ENCODE measurements at regions not wholly inside any gene's neighbourhood (a gene's known extent, or its start where the extent isn't known, plus 50 kb on each side); places are given as distances from the start of the nearest gene placed in this dataset.
"Not testable (repeated sequence)": the region's sequence is repeated elsewhere in the genome, so short reads cannot be mapped to it uniquely, and the experiment has no call there.

DNA sequence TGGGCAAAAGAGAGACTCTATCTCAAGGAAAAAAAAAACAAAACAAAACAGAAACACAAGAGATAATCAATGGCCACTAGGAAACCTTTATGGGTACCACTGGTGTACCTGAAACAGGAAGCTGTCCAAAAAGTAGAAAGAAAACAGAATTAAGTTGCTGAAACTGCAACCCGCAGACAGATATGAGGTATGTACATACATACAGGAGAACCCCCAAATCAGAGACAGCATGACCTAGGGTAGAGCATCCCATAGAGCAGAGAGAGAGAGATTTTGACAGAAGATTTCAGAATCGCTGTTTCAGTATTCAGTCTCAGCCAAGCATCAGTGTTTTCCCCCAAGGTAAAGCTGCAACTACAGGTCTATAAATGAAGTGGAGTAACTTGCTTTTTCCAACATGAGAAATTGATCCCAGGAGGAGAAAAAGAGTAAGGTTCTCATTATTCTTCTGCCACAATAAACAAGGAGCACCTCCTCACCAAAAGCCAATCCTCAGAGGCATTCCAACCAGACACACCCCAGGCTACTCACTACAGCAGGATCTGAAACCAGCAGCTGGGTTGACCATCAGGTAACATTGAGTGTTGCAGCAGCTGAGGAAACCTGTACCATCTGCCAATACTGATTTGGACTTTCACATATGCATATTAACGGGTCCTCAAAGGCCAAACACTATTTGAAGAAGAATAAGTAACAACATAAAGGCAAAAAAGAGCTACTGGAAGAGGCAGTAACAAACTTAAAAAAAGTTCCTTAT is 630.0 kb downstream of the TAF11L14 start:
- no peak overlapping the region for H3K4me3 Mint-ChIP-seq
- H3K27me3 Mint-ChIP-seq, result no peaks in the 10 kb centered on the region
- H3K9me3 Mint-ChIP-seq, result peaks cover 8% of the 10 kb centered on the region
- H3K36me3 Mint-ChIP-seq (ENCODE audit: low read depth), result no peaks in the 10 kb centered on the region
- no peak overlapping the region for H3K27ac Mint-ChIP-seq
- no peak for ATAC-seq (replicated peaks)
- H3K4me1 Mint-ChIP-seq, result no peaks in the 10 kb centered on the region

DNA sequence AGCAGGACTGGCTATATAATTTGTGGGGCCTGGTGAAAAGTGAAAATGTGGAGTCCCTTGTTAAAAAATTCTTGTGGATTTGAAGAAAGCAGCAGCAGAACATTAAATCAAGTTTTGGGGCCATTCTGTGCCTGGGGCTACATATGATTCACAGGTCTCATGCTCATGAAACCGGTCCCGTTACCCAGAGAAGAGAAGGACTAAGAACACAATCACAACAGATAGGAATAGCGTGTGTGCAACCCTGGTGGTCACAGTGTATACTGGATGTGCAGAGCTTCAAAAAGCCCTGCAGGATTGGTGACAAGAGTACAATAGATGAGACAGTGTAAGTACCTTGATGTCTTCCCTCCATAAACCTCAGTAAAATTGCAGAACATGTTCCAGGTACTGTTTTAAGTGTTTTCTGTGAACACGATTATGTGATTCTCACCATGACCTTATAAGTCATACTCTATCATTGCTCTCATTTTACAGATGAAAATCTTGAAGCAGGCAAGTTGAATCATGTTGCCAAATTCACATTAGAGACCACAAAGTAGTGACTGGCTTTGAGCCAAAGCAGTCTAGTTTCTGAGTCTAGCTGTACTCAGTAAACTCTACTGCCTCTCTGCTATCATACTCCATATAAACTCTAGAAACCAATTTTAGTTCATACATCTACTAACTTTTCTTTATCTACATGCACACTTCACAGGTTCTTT is 636.5 kb downstream of the TAF11L14 start:
- Mint-ChIP-seq H3K27ac (no peak overlapping the region), H3K27me3 (no peaks in the 10 kb centered on the region), H3K9me3 (peaks cover 14% of the 10 kb centered on the region), H3K4me3 (no peak overlapping the region), H3K4me1 (no peaks in the 10 kb centered on the region), H3K36me3 (ENCODE audit: low read depth) (no peaks in the 10 kb centered on the region)
- no peak for ATAC-seq (replicated peaks)

DNA sequence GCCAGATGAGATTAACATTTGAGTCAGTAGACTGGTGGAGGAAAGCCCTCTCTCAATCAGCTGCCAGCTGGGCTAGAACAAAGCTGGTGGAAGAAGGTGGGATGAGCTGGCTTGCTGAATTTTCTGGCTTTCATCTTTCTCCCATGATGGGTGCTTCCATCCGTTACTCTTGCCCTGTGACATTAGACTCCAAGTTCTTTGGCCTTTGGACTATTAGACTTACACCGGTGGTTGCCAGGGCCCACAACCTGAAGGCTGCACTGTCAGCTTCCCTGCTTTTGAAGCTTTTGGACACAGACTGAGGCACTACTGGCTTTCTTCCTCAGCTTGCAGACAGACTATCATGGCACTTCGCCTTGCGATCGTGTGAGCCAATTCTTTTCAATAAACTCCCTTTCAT is 642.7 kb downstream of the TAF11L14 start:
- no peaks in the 10 kb centered on the region for H3K4me1 Mint-ChIP-seq
- no peak overlapping the region for H3K27ac Mint-ChIP-seq
- ATAC-seq (replicated peaks), result no peak
- peaks cover 14% of the 10 kb centered on the region for H3K9me3 Mint-ChIP-seq
- no peak overlapping the region for H3K4me3 Mint-ChIP-seq
- no peaks in the 10 kb centered on the region for H3K36me3 Mint-ChIP-seq (ENCODE audit: low read depth)
- H3K27me3 Mint-ChIP-seq, result no peaks in the 10 kb centered on the region

DNA sequence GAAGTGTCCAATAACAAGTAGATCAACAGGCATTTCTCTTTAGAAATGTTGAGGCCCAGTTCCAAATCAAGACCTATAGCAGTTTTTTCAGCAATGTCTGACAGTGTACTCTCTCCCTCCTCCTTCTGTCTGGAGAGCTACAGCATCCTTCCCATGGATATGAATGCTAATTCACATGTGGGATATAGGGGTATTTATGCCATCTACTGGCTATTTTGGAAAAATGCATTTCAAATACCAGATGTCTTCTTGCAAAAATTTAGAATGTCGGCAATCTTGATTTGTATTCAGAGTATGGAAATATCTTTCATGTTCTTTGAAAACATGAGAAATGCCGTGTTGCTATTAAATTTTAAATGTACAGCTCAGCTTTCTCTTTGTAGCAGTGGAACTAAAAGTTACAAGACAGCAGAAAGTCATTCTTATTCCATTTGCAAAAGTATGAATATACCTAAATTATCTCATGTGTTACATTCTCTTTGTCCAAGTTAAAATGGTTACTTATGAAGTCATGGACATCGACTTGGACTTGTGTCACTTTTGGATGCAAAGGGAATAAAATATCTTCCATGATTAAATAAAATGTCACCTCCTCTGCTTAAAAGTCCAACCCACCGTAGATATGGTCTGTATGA is 647.8 kb downstream of the TAF11L14 start:
- Mint-ChIP-seq H3K27me3 (no peaks in the 10 kb centered on the region), H3K27ac (no peak overlapping the region), H3K9me3 (peaks cover 10% of the 10 kb centered on the region), H3K36me3 (ENCODE audit: low read depth) (no peaks in the 10 kb centered on the region), H3K4me3 (no peak overlapping the region), H3K4me1 (no peaks in the 10 kb centered on the region)
- no peak for ATAC-seq (replicated peaks)

GRCh38 chr5:18285257-18285656 is 651.0 kb downstream of the TAF11L14 start:
- H3K4me1 Mint-ChIP-seq, result no peaks in the 10 kb centered on the region
- no peak overlapping the region for H3K4me3 Mint-ChIP-seq
- ATAC-seq (replicated peaks), result no peak
- H3K27ac Mint-ChIP-seq, result no peak overlapping the region
- no peaks in the 10 kb centered on the region for H3K36me3 Mint-ChIP-seq (ENCODE audit: low read depth)
- peaks cover 5% of the 10 kb centered on the region for H3K9me3 Mint-ChIP-seq
- H3K27me3 Mint-ChIP-seq, result no peaks in the 10 kb centered on the region

DNA sequence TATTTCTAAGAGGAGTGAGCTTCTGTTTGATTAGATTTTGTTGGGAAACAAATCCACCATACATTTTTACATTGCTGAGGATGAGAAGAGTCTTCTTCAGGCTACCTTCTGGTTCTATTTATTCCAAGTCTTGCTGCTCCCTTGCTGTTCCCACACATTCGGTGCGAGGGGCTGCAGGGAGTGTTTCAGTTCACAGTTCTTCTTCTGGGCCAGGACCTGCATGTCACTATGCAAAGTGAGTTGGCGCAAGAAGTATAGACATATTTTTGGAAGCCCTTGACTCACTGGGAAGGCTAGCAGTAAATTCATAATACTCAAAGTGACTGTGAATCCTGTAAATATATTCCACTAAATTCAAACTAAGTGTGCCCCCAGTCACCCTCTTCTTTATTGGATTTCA is 657.9 kb downstream of the TAF11L14 start:
- Mint-ChIP-seq H3K4me3 (no peak overlapping the region), H3K4me1 (no peaks in the 10 kb centered on the region), H3K36me3 (ENCODE audit: low read depth) (no peaks in the 10 kb centered on the region), H3K27me3 (no peaks in the 10 kb centered on the region), H3K9me3 (peaks cover 6% of the 10 kb centered on the region), H3K27ac (no peak overlapping the region)
- no peak for ATAC-seq (replicated peaks)

DNA sequence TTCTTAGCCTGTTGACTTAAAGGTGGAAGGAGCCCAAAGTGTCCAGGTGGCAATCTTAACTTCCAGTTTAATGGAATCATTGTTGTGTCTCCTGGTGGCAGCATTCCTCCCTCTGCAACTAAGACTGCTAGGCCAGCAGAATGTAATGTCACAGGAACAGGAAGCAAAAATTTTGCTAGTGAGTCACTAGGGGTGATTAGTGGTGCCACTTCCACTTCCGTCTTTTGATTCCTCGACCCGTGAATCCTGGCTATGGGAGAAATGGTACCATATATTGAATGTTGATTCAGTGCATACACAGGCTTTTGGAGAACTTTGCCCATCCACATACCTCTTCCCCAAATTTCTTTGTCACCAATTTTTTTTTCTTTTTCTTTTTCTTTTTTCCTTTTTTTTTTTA is 661.4 kb downstream of the TAF11L14 start:
- H3K36me3 Mint-ChIP-seq (ENCODE audit: low read depth); H3K27ac Mint-ChIP-seq; H3K27me3 Mint-ChIP-seq; H3K9me3 Mint-ChIP-seq; ATAC-seq (replicated peaks); H3K4me1 Mint-ChIP-seq; H3K4me3 Mint-ChIP-seq: not testable (repeated sequence)

DNA sequence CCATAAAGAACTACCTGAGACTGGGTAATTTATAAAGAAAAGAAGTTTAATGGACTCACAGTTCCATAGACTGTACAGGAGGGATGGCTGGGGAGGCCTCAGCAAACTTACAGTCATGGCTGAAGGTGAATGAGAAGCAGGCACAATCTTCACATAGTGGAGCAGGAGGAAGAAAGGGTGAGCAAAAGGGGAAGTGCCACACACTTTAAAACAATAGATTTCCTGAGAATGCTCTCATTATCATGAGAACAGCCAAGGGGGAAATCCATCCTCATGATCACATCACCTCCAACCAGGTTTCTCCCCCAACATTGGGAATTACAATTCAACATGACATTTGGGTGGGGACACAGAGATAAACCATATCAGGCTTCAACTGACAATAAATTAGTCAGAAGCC is 664.9 kb downstream of the TAF11L14 start:
- Mint-ChIP-seq H3K27me3 (no peaks in the 10 kb centered on the region), H3K4me1 (no peaks in the 10 kb centered on the region), H3K4me3 (no peak overlapping the region), H3K9me3 (peaks cover 6% of the 10 kb centered on the region), H3K36me3 (ENCODE audit: low read depth) (no peaks in the 10 kb centered on the region), H3K27ac (no peak overlapping the region)
- ATAC-seq (replicated peaks), result no peak

GRCh38 chr5:18305288-18305924 is 671.1 kb downstream of the TAF11L14 start:
- no peak overlapping the region for H3K4me3 Mint-ChIP-seq
- no peaks in the 10 kb centered on the region for H3K36me3 Mint-ChIP-seq (ENCODE audit: low read depth)

GRCh38 chr5:18311266-18311665 is 677.0 kb downstream of the TAF11L14 start:
- no peak for ATAC-seq (replicated peaks)
- no peak overlapping the region for H3K27ac Mint-ChIP-seq
- H3K4me1 Mint-ChIP-seq, result no peaks in the 10 kb centered on the region
- H3K9me3 Mint-ChIP-seq, result no peaks in the 10 kb centered on the region
- no peak overlapping the region for H3K4me3 Mint-ChIP-seq
- H3K36me3 Mint-ChIP-seq (ENCODE audit: low read depth), result no peaks in the 10 kb centered on the region
- no peaks in the 10 kb centered on the region for H3K27me3 Mint-ChIP-seq

More at GRCh38 chr5:18305288-18305924, 671.1 kb downstream of the TAF11L14 start:
- no peak for ATAC-seq (replicated peaks)
- Mint-ChIP-seq H3K9me3 (no peaks in the 10 kb centered on the region), H3K4me1 (no peaks in the 10 kb centered on the region), H3K27me3 (no peaks in the 10 kb centered on the region), H3K27ac (no peak overlapping the region)

GRCh38 chr5:18312016-18312415 is 677.8 kb downstream of the TAF11L14 start:
- ATAC-seq (replicated peaks), result no peak
- Mint-ChIP-seq H3K27ac (no peak overlapping the region), H3K27me3 (no peaks in the 10 kb centered on the region), H3K9me3 (no peaks in the 10 kb centered on the region), H3K4me1 (no peaks in the 10 kb centered on the region), H3K4me3 (no peak overlapping the region), H3K36me3 (ENCODE audit: low read depth) (no peaks in the 10 kb centered on the region)

GRCh38 chr5:18314192-18314778 is 680.0 kb downstream of the TAF11L14 start:
- no peak overlapping the region for H3K27ac Mint-ChIP-seq
- H3K36me3 Mint-ChIP-seq (ENCODE audit: low read depth), result no peaks in the 10 kb centered on the region
- H3K27me3 Mint-ChIP-seq, result no peaks in the 10 kb centered on the region
- ATAC-seq (replicated peaks), result no peak
- no peak overlapping the region for H3K4me3 Mint-ChIP-seq
- H3K9me3 Mint-ChIP-seq, result no peaks in the 10 kb centered on the region
- no peaks in the 10 kb centered on the region for H3K4me1 Mint-ChIP-seq

GRCh38 chr5:18321262-18321942 is 687.1 kb downstream of the TAF11L14 start:
- Mint-ChIP-seq H3K9me3 (peaks cover 6% of the 10 kb centered on the region), H3K4me3 (no peak overlapping the region), H3K36me3 (ENCODE audit: low read depth) (no peaks in the 10 kb centered on the region), H3K27me3 (no peaks in the 10 kb centered on the region), H3K27ac (no peak overlapping the region), H3K4me1 (no peaks in the 10 kb centered on the region)
- no peak for ATAC-seq (replicated peaks)

DNA sequence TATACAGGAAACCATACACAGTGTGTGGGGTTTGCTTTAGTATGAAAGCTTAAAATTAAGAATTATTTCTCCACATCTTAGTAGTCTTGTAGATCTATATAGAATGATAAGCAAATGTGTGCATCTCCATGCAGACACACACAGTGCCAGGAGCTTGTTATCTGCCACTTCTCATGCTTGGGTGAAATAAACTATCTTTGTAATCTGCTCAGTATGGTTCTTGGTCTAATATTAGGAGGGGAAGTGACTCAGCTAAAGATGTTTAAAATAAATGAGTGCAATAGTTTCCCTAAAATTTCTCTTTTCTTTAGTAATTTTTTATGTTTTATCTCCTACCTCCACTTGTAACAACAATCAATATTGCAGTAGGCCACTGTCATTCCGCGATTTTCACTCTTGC is 689.6 kb downstream of the TAF11L14 start:
- no peak overlapping the region for H3K27ac Mint-ChIP-seq
- H3K27me3 Mint-ChIP-seq, result no peaks in the 10 kb centered on the region
- H3K36me3 Mint-ChIP-seq (ENCODE audit: low read depth), result no peaks in the 10 kb centered on the region
- H3K4me3 Mint-ChIP-seq, result no peak overlapping the region
- no peak for ATAC-seq (replicated peaks)
- no peaks in the 10 kb centered on the region for H3K4me1 Mint-ChIP-seq
- H3K9me3 Mint-ChIP-seq, result peaks cover 6% of the 10 kb centered on the region

All from activated T-helper 17 cell treated with anti-CD3 and anti-CD28 coated beads, Interleukin-2, amount 50 U/mL, for 72 hours (primary cell).